DND-41 (cell line): ENCODE measurements at regions not wholly inside any gene's neighbourhood (a gene's known extent, or its start where the extent isn't known, plus 50 kb on each side); places are given as distances from the start of the nearest gene placed in this dataset.
A peak's percentile ranks its signal among the peaks of the same experiment; 100 is the strongest.

ENCODE experiments used
- ATAC-seq: fragments of 200-7000 bp; cut with Tn5 transposase; 3 replicates; pipeline ENCODE4 v1.9.1; 2021; ENCODE audit warnings: low read depth; ENCODE audit not compliant: insufficient read depth
- DNase-seq: peaks from one replicate; pipeline ENCODE4 v3.0.0-alpha.2; 2020
- H2AFZ ChIP-seq: 2 replicates; pipeline ENCODE4 v1.6.0; 2012; ENCODE audit warnings: low read depth, low read length
- H3K27ac ChIP-seq: 2 replicates; pipeline ENCODE4 v1.5.1; 2012; ENCODE audit warnings: low read length, inconsistent platforms
- H3K27me3 ChIP-seq: fragments of 200-600 bp; sonication (generic); 2 replicates; pipeline ENCODE4 v1.6.0; 2012; ENCODE audit warnings: low read length, mild to moderate bottlenecking, inconsistent platforms; ENCODE audit not compliant: insufficient read depth, poor library complexity
- H3K36me3 ChIP-seq: 2 replicates; pipeline ENCODE4 v1.5.1; 2012; ENCODE audit warnings: low read length, inconsistent platforms; ENCODE audit not compliant: insufficient read depth
- H3K4me1 ChIP-seq: 2 replicates; pipeline ENCODE4 v1.5.1; 2012; ENCODE audit warnings: mild to moderate bottlenecking, low read length; ENCODE audit not compliant: insufficient read depth
- H3K4me2 ChIP-seq: 2 replicates; pipeline ENCODE4 v1.6.0; 2012; ENCODE audit warnings: mild to moderate bottlenecking, moderate library complexity, low read length, inconsistent platforms; ENCODE audit not compliant: insufficient read depth
- H3K4me3 ChIP-seq, 2 experiments: fragments of 200-600 bp in 1 of 2; shearing (Covaris generic) in 1 of 2; 2 replicates each; pipeline ENCODE4 v1.5.1; 2012 to 2016; ENCODE audit warnings: inconsistent platforms in 2 of 2, low read length in 2 of 2, mild to moderate bottlenecking in 2 of 2, low read depth in 1 of 2, moderate library complexity in 1 of 2
- H3K79me2 ChIP-seq: 2 replicates; pipeline ENCODE4 v1.6.0; 2012; ENCODE audit warnings: low read length, inconsistent platforms; ENCODE audit not compliant: insufficient read depth
- H3K9ac ChIP-seq: 2 replicates; pipeline ENCODE4 v1.6.0; 2012; ENCODE audit warnings: low read depth, mild to moderate bottlenecking, inconsistent platforms, low read length, moderate library complexity
- H3K9me3 ChIP-seq: 2 replicates; pipeline ENCODE4 v1.5.1; 2012; ENCODE audit warnings: low read length, moderate library complexity, mild to moderate bottlenecking, inconsistent platforms; ENCODE audit not compliant: insufficient read depth, severe bottlenecking
- H4K20me1 ChIP-seq: 2 replicates; pipeline ENCODE4 v1.6.0; 2012; ENCODE audit warnings: low read length; ENCODE audit not compliant: insufficient read depth
- EZH2 ChIP-seq: IDR thresholded peaks from 3 replicates; pipeline ENCODE4 v1.6.1; 2012; ENCODE audit warnings: borderline replicate concordance, low read depth, mild to moderate bottlenecking, moderate library complexity, low read length, inconsistent platforms; ENCODE audit not compliant: severe bottlenecking
- TF ChIP-seq, protein P1 (sequence below): IDR thresholded peaks from 2 replicates; pipeline ENCODE4 v1.5.1; 2012; ENCODE audit warnings: borderline replicate concordance, low read length, moderate library complexity, mild to moderate bottlenecking; ENCODE audit not compliant: poor library complexity, severe bottlenecking; ENCODE audit errors: extremely low read depth

DNA sequence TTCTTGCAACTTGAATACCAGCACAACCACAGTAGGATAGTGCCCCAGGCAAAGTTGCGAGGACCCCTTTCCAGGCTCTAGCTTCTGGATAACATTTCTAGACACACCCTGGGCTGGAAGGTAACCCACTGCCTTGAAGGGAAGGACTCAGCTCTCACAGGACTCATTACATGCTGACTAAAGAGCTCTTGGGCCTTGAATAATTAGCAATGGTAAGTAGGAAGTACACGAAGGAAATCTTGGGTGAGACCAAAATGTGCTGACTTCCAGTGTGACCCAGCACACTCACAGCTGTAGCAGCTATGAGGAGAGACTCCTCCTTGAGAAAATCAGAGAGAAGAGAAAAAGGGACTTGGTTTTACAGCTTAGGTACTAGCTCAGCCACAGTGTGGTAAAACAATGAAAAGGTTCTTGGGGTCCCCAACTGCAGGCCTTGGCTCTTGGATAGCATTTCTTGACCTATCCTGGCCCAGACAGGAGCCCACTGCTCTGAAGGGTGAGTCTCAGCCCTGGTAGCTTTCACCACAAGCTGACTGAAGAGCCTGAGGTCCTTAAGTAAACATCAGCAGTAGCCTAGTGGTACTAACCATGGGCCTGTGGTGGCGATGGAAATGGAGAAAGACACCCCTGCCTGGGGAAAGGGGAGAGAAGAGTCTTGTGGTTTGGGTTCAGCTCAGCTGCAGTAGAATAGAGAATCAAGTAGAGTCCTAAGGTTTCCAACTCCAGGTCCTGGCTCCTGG is 621.7 kb downstream of the SEMA5A start:
- H3K79me2 ChIP-seq = no peaks in the 10 kb centered on the region
- H2AFZ ChIP-seq = peak overlapping the region; percentile 32
- no peak for TF ChIP-seq EZH2
- H3K4me1 ChIP-seq = peaks cover 34% of the 10 kb centered on the region
- peak overlapping the region; percentile 58 for H3K27ac ChIP-seq
- peaks cover 8% of the 10 kb centered on the region for H3K9me3 ChIP-seq
- no peaks in the 10 kb centered on the region for H4K20me1 ChIP-seq
- no peak overlapping the region for H3K4me2 ChIP-seq
- no peak overlapping the region; the same call in 1 of the 2 replicates for H3K9ac ChIP-seq
- no peaks in the 10 kb centered on the region for H3K36me3 ChIP-seq
- ATAC-seq (peak; percentile 78), DNase-seq (peak; percentile 59)
- no peak overlapping the region for H3K4me3 ChIP-seq
- no peaks in the 10 kb centered on the region for H3K27me3 ChIP-seq

GRCh38 chr5:8930021-8930420 is 615.9 kb downstream of the SEMA5A start:
- Histone ChIP-seq H3K9ac (no peak overlapping the region), H3K9me3 (peaks cover 8% of the 10 kb centered on the region), H3K4me1 (peaks cover 14% of the 10 kb centered on the region), H4K20me1 (no peaks in the 10 kb centered on the region), H3K79me2 (no peaks in the 10 kb centered on the region), H2AFZ (no peak overlapping the region), H3K4me3 (no peak overlapping the region), H3K27me3 (no peaks in the 10 kb centered on the region), H3K27ac (no peak overlapping the region), H3K36me3 (no peaks in the 10 kb centered on the region), H3K4me2 (no peak overlapping the region)
- no peak for ATAC-seq
- TF ChIP-seq, protein P1, sequence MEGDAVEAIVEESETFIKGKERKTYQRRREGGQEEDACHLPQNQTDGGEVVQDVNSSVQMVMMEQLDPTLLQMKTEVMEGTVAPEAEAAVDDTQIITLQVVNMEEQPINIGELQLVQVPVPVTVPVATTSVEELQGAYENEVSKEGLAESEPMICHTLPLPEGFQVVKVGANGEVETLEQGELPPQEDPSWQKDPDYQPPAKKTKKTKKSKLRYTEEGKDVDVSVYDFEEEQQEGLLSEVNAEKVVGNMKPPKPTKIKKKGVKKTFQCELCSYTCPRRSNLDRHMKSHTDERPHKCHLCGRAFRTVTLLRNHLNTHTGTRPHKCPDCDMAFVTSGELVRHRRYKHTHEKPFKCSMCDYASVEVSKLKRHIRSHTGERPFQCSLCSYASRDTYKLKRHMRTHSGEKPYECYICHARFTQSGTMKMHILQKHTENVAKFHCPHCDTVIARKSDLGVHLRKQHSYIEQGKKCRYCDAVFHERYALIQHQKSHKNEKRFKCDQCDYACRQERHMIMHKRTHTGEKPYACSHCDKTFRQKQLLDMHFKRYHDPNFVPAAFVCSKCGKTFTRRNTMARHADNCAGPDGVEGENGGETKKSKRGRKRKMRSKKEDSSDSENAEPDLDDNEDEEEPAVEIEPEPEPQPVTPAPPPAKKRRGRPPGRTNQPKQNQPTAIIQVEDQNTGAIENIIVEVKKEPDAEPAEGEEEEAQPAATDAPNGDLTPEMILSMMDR = no peak
- TF ChIP-seq EZH2 = no peak
- DNase-seq = no peak

- Histone ChIP-seq H3K79me2 (no peaks in the 10 kb centered on the region), H2AFZ (peak overlapping the region; percentile 16; the same call in 1 of the 2 replicates), H3K4me2 (no peak overlapping the region), H3K27ac (no peak overlapping the region), H3K4me1 (no peaks in the 10 kb centered on the region), H4K20me1 (no peaks in the 10 kb centered on the region), H3K9ac (no peak overlapping the region), H3K36me3 (no peaks in the 10 kb centered on the region), H3K9me3 (peaks cover 14% of the 10 kb centered on the region), H3K27me3 (no peaks in the 10 kb centered on the region), H3K4me3 (no peak overlapping the region)
- TF ChIP-seq, protein P1 = no peak
- no peak for TF ChIP-seq EZH2
- no peak for DNase-seq
- ATAC-seq = no peak
These were observed 611.4 kb downstream of the SEMA5A start for GRCh38 chr5:8934455-8934854.

DNA sequence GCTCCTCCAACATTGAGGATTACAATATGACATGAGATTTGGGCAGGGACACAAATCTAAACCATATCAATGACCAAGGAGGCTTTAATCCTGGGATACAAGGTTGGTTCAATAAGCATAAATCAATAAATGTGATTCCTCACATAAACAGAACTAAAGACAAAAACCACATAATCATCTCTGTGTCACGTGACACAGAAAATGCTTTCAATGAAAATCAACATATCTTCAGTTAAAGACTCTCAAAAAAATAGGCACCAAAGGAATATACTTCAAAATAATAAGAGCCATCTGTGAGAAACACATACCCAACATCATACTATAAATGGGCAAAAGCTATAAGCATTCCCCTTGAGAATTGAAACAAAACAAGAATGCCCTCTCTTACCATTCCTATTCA is 604.9 kb downstream of the SEMA5A start:
- no peak for TF ChIP-seq EZH2
- TF ChIP-seq, protein P1 = no peak
- H3K27ac ChIP-seq = no peak overlapping the region
- no peak for ATAC-seq

More for the DNA sequence above, 604.9 kb downstream of the SEMA5A start:
- H2AFZ ChIP-seq = no peak overlapping the region
- DNase-seq = no peak
- H3K36me3 ChIP-seq = no peaks in the 10 kb centered on the region
- no peak overlapping the region for H3K4me3 ChIP-seq
- H3K4me1 ChIP-seq = no peaks in the 10 kb centered on the region
- H3K9me3 ChIP-seq = peaks cover 29% of the 10 kb centered on the region
- no peak overlapping the region for H3K9ac ChIP-seq
- H3K79me2 ChIP-seq = no peaks in the 10 kb centered on the region
- no peaks in the 10 kb centered on the region for H4K20me1 ChIP-seq
- no peak overlapping the region for H3K4me2 ChIP-seq
- no peaks in the 10 kb centered on the region for H3K27me3 ChIP-seq
